OCI-LY3 (cell line): ENCODE measurements at regions not wholly inside any gene's neighbourhood (a gene's known extent, or its start where the extent isn't known, plus 50 kb on each side); places are given as distances from the start of the nearest gene placed in this dataset.

Experiments
- H2AFZ ChIP-seq: fragments of 200-600, 300-600 bp; shearing (Covaris generic); 2 replicates; pipeline ENCODE4 v1.6.0; 2014; ENCODE audit warnings: antibody characterized with exemption, low read depth, low read length
- H3K27ac ChIP-seq: fragments of 200-600, 300-600 bp; sonication (generic); 2 replicates; pipeline ENCODE4 v1.5.1; 2014; ENCODE audit warnings: mild to moderate bottlenecking, low read length, moderate library complexity, mixed read lengths
- H3K27me3 ChIP-seq: fragments of 200-600, 300-600 bp; sonication (generic); 2 replicates; pipeline ENCODE4 v1.6.1; 2014; ENCODE audit warnings: low read depth, low read length, mixed read lengths
- H3K36me3 ChIP-seq: fragments of 200-600, 300-600 bp; sonication (generic); replicated peaks from 2 replicates; pipeline ENCODE3; 2014; ENCODE audit warnings: low read depth, low read length, mixed read lengths
- H3K4me1 ChIP-seq: fragments of 300-600, 200-600 bp; sonication (generic); 2 replicates; pipeline ENCODE4 v1.6.1; 2014; ENCODE audit warnings: low read length, mixed read lengths
- H3K4me2 ChIP-seq: fragments of 200-600, 300-600 bp; sonication (generic); 2 replicates; pipeline ENCODE4 v1.6.1; 2014; ENCODE audit warnings: low read length, mixed read lengths
- H3K4me3 ChIP-seq: fragments of 300-600, 200-600 bp; sonication (generic); 2 replicates; pipeline ENCODE4 v1.5.1; 2014; ENCODE audit warnings: antibody characterized with exemption, mild to moderate bottlenecking, low read length, moderate library complexity
- H3K79me2 ChIP-seq: fragments of 300-600, 200-600 bp; shearing (Covaris generic); 2 replicates; pipeline ENCODE4 v1.6.1; 2014; ENCODE audit warnings: mild to moderate bottlenecking, low read length, mixed read lengths
- H3K9ac ChIP-seq: fragments of 300-600, 200-600 bp; shearing (Covaris generic); 2 replicates; pipeline ENCODE4 v1.6.0; 2014; ENCODE audit warnings: mild to moderate bottlenecking, low read length, moderate library complexity
- H3K9me3 ChIP-seq: fragments of 200-600, 300-600 bp; shearing (Covaris generic); 2 replicates; pipeline ENCODE4 v1.6.1; 2014; ENCODE audit warnings: low read length, mixed read lengths; ENCODE audit not compliant: insufficient read depth
- H4K20me1 ChIP-seq: fragments of 200-600, 300-600 bp; sonication (generic); 2 replicates; pipeline ENCODE4 v1.6.1; 2016; ENCODE audit warnings: low read length, mixed read lengths; ENCODE audit not compliant: insufficient read depth
- EZH2phosphoT487 ChIP-seq: fragments of 200-600 bp; shearing (Covaris generic); IDR thresholded peaks from 2 replicates; pipeline ENCODE4 v1.6.1; 2018; ENCODE audit warnings: antibody characterized with exemption, mixed run types, low read depth
- TF ChIP-seq, protein P1 (sequence below): fragments of 200-600, 300-600 bp; sonication (generic); IDR thresholded peaks from 2 replicates; pipeline ENCODE4 v1.5.1; 2014; ENCODE audit warnings: antibody characterized with exemption, low read length, low read depth

DNA sequence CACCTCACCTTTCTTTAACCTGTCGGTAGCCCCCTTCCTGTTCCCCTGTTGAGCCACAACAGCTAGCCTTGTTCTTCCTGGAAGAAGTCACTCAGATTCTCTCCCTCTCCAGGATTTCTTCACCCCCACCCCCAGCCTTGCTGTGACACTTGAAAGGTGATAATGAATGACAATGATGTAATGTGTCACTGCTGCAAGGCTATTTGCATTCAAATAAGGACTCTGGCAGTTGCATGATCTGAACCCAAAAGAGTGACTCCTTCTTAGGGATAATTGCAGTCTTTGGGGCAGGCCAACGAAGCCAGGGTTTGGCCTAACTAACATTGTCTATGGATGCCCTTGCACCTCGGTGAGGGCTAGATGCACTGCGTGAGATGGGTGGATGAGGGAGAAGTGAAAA is 154.4 kb upstream of the CLINT1 start:
- no peak overlapping the region for H3K9ac ChIP-seq
- no peaks in the 10 kb centered on the region for H4K20me1 ChIP-seq
- H3K9me3 ChIP-seq: no peaks in the 10 kb centered on the region
- no peak overlapping the region for H3K27ac ChIP-seq
- H3K79me2 ChIP-seq: no peaks in the 10 kb centered on the region
- TF ChIP-seq, protein P1, sequence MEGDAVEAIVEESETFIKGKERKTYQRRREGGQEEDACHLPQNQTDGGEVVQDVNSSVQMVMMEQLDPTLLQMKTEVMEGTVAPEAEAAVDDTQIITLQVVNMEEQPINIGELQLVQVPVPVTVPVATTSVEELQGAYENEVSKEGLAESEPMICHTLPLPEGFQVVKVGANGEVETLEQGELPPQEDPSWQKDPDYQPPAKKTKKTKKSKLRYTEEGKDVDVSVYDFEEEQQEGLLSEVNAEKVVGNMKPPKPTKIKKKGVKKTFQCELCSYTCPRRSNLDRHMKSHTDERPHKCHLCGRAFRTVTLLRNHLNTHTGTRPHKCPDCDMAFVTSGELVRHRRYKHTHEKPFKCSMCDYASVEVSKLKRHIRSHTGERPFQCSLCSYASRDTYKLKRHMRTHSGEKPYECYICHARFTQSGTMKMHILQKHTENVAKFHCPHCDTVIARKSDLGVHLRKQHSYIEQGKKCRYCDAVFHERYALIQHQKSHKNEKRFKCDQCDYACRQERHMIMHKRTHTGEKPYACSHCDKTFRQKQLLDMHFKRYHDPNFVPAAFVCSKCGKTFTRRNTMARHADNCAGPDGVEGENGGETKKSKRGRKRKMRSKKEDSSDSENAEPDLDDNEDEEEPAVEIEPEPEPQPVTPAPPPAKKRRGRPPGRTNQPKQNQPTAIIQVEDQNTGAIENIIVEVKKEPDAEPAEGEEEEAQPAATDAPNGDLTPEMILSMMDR: no peak
- no peak for TF ChIP-seq EZH2phosphoT487
- no peaks in the 10 kb centered on the region for H3K27me3 ChIP-seq
- H3K4me2 ChIP-seq: no peak overlapping the region
- no peak overlapping the region for H2AFZ ChIP-seq
- H3K4me3 ChIP-seq: no peak overlapping the region
- no peaks in the 10 kb centered on the region for H3K4me1 ChIP-seq
- H3K36me3 ChIP-seq: no peaks in the 10 kb centered on the region

DNA sequence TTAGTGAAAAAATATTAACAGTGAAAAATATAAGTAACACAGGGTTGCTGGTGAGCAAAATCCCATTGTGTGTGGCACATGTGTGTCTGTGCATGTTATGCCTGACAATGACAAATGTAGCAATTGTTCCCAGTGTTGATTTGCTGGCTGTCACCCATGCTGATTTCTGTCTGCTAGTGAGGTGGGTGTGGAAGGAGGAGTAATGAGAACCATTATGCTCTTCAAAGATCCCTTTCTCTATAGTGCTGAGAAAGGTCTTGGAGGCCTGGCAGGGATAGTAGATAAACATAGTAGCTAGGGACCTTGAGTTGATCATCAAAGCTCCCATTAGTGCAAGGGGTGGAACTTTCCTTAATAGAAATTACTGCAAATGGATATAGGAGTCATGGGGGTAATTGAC is 152.5 kb upstream of the CLINT1 start:
- H3K4me2 ChIP-seq: no peak overlapping the region

DNA sequence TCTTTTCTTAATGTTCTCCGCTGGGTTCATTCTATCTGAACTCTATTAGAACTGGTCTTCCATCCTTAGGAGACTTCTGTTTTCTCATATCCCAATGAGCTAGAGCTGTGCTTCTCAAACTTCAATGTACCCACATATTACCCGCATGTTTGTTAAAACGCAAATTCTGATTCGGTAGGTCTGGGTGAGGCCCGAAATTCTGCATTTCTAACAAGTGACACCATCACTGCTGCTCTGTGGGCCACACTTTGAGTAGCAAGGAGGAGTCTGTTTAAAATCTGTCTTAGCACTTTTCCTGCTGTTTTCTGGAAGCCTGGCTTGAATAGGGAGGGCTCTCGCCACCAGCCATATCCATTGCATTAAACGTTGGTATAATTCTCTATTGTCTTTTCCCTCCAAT is 151.9 kb upstream of the CLINT1 start:
- no peak for TF ChIP-seq EZH2phosphoT487
- TF ChIP-seq, protein P1: no peak
- no peak overlapping the region for H2AFZ ChIP-seq
- H3K79me2 ChIP-seq: no peaks in the 10 kb centered on the region
- no peaks in the 10 kb centered on the region for H4K20me1 ChIP-seq
- no peaks in the 10 kb centered on the region for H3K4me1 ChIP-seq
- no peak overlapping the region for H3K9ac ChIP-seq
- no peaks in the 10 kb centered on the region for H3K36me3 ChIP-seq
- H3K27ac ChIP-seq: no peak overlapping the region
- no peak overlapping the region for H3K4me3 ChIP-seq
- no peaks in the 10 kb centered on the region for H3K27me3 ChIP-seq
- no peaks in the 10 kb centered on the region for H3K9me3 ChIP-seq
- no peak overlapping the region for H3K4me2 ChIP-seq

More for the DNA sequence above, 152.5 kb upstream of the CLINT1 start:
- Histone ChIP-seq H3K27me3 (no peaks in the 10 kb centered on the region), H3K4me1 (no peaks in the 10 kb centered on the region), H4K20me1 (no peaks in the 10 kb centered on the region), H3K36me3 (no peaks in the 10 kb centered on the region), H3K9ac (no peak overlapping the region), H3K79me2 (no peaks in the 10 kb centered on the region), H3K27ac (no peak overlapping the region), H3K9me3 (no peaks in the 10 kb centered on the region), H2AFZ (no peak overlapping the region), H3K4me3 (no peak overlapping the region)
- TF ChIP-seq EZH2phosphoT487: no peak
- TF ChIP-seq, protein P1: no peak

DNA sequence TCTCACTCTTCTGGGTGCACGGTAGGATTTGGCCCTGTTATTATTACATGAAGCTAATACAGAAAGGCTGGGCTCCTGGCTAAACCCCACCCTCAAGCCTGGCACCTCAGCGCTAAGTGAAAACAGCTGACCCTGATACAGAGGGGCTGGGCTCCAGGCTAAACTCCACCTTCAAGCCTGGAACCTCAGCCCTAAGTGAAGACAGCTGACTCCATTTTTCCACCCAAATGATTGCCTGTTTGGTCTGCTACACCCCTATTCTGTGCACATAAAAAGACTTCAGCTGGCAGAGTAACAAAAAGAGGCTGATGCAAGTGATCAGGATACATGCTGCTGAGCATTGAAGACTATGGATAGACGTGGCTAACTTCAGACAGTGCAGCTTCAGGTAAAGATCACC is 148.4 kb upstream of the CLINT1 start:
- Histone ChIP-seq H3K27ac (no peak overlapping the region), H3K27me3 (no peaks in the 10 kb centered on the region), H2AFZ (no peak overlapping the region), H3K79me2 (no peaks in the 10 kb centered on the region), H3K4me3 (no peak overlapping the region), H3K9me3 (no peaks in the 10 kb centered on the region), H4K20me1 (no peaks in the 10 kb centered on the region), H3K36me3 (no peaks in the 10 kb centered on the region), H3K4me2 (no peak overlapping the region), H3K9ac (no peak overlapping the region), H3K4me1 (no peaks in the 10 kb centered on the region)
- no peak for TF ChIP-seq EZH2phosphoT487
- TF ChIP-seq, protein P1: no peak
